NCI-H1092 (cell line): ENCODE measurements at regions not wholly inside any gene's neighbourhood (a gene's known extent, or its start where the extent isn't known, plus 50 kb on each side); places are given as distances from the start of the nearest gene placed in this dataset.
"Not testable (repeated sequence)": the region's sequence is repeated elsewhere in the genome, so short reads cannot be mapped to it uniquely, and the experiment has no call there.

Experiments used
- DNase-seq: peaks from one replicate; lab custom pipeline; 2025; lab: John Stamatoyannopoulos, UW

DNA sequence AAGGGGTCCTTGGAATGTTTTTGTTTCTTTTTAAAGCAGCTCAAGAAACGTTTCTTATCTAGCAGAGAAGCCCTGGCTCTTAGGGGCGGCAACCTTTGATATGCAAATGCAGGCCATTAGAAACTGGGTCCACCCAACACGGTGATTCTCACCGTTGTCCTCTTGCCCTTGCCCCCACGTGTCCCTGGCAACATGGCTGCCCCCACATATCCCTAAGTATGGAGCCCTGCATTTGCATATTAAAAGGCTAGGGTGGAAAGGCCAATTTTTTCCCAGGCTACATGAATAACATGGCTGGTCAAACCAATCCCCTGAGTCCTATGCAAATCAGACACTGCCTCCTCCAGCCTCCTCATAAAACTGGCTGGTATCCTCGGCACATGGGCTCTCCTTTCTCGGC lies 230.1 kb upstream of the SPOPL start:
- DNase-seq = no peak

DNA sequence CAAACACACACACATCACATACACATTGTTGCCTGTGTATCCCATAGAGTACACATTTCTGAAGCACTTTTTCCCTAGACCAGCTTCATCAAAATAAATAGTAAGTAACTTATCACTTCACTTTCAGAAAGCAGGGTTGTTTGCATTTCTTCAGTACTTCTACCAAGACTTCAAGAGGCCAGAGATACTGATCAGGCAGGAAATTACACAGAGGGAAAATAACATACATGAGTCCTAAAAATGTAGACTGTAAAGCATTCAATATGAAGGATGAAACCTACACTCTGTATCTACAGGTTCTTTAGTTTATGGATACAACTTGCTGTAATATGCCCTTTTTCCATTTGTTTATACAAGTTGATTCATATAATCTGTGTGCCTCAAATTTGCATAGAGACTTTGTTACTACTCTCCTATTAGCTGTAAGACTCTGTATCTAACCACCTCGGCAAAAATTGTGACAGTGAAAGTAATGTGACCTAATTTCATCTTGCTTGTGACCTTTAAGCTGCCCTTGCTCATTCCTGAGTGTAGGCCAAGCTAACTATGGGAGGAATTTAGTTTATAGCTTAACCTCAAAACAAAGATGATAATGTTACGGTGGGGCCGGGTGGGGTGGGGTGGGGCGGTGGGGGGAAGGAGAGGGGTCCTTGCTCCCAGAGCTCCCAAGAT lies 228.9 kb upstream of the SPOPL start:
- no peak for DNase-seq

DNA sequence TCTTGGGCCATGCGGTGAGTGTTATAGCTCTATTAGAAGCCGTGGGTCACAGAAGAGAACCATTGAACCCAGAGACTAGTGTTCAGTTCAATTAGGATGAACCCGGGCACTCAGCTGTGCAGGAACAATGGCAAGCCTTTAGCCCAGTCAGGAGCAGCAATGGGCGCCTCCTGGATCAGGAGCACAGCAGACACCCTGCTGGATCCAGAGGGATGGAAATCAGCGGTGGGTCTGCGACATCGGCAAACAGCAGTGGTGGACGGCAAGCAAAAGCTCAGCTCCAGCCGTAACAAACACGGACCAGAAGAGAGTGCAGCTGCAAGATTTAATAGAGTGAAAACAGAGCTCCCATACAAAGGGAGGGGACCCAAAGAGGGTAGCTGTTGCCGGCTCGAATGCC lies 228.3 kb upstream of the SPOPL start:
- DNase-seq = not testable (repeated sequence)

DNA sequence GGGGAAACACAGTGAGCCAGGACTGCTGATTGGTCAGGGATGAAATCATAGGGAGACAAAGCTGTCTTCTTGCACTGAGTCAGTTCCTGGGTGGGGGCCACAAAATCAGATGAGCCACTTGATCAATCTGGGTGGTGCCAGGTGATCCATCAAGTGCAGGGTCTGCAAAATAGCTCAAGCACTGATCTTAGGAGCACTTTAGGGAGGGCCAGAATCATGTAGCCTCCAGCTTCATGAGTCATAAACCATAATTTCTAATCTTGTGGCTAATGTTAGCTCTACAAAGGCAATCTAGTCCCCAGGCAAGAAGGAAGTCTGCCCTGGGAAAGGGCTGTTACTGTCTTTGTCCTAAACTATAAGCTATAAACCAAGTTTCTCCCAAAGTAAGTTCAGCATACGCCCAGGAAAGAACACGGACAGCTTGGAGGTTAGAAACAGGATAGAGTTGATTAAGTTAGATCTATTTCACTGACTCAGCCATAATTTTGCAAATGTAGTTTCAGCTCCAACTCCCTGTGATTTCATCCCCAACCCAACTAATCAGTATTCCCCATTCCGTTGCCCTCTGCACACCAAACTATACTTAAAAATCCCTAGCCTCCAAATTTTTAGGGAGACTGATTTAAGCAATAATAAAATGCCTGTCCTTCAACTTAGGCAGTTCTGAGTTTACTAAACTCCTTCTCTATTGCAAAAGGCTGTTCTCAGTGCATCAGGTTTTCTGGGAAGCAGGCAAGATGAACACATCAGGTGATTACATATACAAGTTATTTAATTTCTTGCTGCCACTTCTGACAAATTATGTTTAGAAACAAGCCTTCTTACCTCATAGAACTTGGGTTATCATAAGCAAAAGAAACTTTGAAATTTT lies 226.9 kb upstream of the SPOPL start:
- DNase-seq = no peak

DNA sequence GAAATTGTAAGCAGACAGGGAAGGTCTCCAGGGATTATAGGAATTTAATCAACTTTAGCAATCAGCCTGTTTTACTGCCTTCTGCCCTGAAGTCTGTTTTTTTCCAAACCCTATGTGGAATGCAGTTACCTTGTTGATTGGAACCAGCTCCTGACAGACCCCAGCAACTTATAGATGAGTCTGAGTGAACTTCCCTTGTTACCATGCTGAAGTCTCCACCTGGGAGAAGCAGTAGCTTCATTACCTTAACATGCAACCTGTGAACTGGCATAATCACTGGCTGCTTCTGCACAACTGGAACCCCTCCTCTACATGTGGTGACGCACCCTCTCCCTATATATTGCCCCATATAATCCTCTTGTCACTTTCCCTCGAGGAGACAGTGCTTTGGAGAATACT lies 226.3 kb upstream of the SPOPL start:
- no peak for DNase-seq

DNA sequence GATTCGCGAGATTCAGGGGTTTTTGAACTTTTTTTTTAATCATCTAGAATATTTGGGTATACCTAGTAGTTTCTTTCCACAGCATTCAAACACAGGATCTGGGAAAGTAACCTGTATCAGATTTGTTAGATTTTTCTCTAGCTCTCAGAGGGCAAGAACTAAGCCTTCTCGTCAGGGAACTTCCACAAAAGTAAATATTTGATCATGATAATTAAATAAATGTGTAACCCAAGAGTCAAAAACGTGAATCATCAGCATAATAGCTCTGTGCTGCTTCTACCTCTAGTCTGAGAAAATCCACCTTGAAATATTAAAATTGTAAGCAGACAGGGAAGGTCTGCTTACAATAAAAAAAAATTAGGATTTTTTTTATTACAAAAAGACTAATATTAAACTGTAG lies 225.7 kb upstream of the SPOPL start:
- no peak for DNase-seq

DNA sequence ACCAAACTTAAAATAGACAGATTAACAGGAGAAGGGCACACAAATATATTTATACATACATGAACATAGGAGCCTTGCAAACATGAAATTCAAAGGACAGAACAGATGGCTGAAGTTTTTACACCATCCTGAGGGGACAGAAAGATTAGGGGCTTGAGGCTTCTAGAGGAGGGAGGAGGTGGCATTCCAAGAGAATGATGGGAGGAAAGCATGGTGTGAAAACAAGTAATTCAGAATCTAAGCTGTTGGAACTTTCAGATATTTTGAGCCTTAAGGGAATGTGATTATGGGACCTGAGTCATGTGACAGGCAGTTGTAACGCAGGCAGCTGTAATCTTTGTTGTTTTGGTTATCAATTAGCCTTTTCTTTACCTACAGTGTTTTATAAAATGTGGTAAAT lies 225.2 kb upstream of the SPOPL start:
- no peak for DNase-seq

DNA sequence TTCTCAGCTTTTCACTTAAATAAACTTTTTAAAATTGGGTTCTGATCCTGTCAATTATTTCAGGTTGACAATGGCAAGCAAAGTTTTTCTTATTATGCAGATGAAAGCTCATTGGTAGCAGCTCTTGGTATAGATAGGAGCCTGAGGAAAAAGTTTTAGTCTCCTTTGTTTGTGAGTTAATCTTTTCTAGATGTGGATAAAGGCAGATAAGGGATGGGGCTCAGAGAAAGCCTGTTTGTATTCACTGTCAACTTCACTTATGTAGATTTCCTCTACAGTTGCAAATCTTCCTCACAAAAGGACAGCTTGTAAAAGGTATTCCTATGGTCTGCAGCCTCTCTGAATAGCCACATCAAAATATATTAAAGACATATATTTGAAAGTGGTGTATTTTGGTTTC lies 224.5 kb upstream of the SPOPL start:
- DNase-seq = no peak

DNA sequence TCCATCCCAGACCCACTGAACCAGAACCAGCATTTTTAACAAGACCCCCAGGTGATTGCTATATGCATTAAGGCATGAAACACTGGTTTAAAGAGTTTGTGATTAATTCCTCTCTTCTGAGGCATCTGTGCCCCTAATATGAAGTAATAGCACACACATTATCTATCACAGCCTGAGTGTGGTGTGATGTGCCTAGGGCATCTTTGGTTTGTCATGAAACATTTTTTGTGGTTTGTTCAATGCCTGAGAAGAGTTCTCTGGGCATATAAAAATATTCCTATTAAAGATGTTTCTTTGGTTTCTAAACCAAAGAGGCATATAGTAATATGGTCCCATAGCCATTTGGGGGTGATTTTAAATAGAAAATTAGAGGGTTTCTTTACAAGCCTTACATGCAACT lies 221.7 kb upstream of the SPOPL start:
- DNase-seq = no peak

DNA sequence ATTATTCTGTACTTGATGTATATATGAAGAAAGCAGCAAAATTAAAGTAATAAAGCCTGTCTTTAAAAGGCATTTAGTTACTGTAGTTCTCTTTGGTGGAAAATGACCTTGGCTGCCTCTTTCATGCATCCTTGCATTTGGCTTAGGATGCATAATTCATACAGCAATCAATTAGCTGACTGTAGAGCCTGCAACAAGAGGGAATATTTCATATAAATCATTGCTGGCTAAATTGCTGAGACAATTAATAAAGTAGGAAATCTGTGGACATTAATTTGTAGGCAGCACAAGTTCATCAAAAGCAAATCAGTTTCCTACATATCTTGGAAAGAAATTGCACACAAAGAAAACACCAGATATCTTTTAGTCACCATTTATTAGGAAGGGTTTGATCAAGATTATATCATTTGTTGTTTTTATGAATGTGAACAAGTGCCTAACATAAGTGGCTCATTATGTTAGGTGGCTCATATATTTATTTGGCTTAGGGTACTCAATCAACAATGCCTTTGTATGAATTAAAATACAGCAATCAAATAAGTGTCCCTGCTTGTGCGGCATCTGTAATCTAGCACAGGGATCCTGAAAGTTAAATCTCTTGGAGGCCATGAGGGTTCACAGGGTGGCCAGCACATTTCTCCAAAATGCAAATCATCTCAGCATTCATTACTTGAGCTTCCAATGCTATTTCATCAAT lies 220.4 kb upstream of the SPOPL start:
- DNase-seq = no peak

DNA sequence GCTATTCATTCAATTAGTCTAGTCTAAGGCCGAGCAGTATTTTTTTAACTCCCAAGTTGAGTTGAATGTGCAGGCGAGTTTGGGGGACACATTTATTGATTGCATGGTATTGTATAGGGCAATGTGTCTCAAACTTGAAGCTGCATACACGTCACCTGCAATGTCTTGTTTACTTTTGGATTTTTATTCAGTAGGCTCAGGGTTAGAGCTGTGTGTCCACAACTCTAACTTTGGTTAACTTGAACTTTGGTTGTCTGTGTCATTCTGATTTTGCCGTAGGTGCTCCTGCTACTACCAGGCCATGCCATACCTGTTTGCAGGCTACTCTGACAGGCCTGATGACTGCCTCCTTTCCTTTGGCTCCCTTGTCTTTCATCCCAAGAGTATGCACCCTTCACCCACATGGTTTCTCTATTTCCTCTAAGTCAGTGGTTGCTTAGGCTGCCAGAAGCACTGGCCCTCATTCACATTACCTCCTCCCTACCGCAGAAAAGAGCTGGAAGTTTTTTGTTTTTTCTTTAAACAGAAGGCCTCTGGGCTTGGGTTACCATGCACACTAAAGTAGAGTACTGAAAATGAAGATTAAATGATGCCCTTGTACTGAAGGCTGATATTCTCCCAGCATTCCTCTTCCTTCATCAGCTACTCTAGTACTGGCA lies 219.4 kb upstream of the SPOPL start:
- DNase-seq = no peak

DNA sequence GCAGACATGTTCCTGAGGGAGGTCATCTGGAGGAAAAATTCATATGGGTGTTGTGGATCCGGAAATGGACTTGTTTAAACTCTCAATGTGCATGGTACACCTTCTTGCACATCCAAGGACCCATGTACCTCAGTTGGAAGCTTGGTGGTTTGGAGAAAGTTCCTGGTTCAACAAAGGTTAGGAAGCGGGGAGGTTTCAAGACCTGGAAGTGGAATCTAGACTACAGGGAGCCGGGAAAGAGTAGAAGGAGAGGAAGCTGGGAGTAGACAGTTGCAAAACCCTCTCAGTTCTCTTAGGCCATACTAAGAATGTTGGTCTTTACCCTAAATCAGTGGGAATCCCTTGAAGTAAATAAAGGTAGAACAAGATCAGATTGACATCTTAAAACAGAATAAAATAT lies 209.8 kb upstream of the SPOPL start:
- no peak for DNase-seq

DNA sequence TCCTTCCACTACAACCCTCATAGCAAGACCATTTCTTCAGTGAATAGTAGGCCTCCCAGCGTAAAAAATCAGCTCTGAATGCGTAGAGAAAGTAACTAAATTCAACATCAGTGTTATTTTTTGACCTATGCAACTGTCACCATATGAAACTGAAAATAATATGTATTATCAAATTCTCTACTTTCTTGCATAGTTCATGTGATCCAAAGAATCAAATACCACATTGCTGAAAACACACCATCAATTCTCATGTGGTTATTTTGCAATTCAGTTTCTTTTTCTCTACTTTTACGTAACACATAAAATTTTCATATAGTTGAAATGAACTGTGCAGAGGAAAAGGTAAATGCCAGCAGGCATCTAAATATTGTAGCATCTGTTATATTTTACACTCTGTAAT lies 208.5 kb upstream of the SPOPL start:
- no peak for DNase-seq

DNA sequence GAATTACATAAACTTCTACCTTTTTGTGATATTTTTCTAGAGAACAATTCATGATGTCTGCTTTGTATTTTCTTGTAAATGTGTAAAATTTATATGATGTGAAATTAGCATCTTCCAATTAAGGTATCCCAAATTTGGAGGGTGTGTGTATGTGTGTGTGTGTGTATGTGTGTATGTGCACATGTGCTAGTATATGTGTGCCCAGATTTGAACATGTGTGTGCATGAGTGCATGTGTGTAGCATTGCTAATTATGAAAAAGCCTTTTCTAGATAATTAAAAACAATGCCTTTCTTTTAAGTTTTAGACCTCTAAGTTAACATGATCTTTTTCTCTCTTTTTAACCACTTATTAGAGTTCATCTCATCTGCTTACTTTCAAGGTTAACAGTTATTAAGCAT lies 208.0 kb upstream of the SPOPL start:
- DNase-seq = no peak

DNA sequence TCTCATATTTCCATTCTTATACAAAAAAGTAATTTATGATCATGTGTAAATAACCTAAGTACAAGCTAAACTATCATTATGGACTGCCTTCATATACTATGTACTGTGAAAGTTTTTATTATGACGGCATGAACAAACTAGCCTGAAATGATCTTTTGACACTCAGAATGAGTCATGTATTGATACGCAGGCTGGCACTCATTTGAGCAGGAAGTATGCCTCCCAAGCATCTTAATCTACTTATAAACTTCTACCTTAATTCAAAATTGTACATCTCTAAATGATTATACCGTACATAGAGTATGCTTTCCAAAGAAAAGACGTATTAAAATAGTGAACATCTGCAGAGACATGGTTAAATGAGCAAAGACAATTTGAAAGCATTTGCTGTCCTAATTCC lies 207.1 kb upstream of the SPOPL start:
- no peak for DNase-seq

DNA sequence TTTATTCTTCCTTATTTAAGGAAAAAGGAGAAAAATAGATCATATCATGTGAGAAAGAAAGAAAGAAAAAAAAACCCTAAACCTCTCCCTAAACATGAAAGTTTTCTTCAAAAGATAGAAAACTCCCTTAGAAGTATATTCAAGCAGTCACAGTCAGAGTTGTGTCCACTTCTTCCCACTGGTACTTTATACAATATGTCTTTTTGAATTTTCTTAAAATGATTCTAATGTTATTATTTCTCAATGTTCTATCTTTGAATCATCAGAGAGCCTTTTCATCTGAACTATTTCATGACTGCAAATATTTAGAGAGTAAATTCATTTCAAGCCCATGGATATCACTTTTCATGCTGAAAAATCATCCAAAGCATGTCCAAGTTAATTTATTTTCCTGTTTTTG lies 205.2 kb upstream of the SPOPL start:
- no peak for DNase-seq

DNA sequence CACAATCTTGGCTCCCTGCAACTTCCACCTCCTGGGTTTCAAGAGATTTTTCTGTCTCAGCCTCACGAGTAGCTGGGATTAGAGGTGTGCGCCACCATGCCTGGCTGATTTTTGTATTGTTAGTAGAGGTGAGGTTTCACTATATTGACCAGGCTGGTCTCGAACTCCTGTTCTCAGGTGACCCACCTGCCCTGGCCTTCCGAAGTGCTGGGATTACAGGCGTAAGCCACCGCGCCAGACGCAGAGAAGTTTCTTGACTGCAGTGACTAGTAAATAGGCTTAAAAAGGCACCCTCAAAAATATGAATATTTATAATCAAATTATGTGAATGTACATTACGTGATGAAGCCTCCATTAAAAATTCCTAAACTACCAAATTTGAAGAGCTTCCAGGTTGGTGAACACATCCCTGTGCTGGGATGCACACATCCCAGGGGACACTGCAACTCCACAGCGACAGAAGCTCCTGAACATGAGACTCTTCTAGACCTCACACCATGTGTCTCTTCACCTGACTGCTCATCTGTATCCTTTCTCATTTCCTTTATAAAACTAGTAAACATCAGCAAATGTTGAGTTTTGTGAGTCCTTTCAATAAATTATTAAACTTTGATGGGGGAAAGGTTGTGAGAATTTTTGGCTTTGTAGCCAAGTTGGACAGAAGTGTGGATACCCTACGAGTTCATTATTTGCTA lies 203.3 kb upstream of the SPOPL start:
- DNase-seq = no peak

DNA sequence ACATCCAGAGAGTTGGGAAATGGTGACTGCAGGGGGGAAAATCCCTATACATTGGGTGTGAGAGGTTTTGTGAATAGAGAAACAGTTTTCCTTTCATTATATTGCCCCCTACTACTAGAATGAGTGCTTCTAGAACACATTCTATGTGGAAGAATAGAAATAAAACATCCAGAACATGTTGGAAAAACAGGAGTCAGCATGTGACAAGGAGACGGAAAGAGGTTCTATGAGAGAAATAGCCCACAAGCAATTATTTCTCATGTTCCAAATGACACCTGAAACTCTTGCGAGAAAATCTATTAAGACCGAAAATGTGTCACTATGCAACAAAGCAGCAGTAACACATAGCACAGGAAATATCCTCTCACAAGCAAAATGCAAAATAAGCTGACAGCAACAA lies 202.7 kb upstream of the SPOPL start:
- DNase-seq = no peak

DNA sequence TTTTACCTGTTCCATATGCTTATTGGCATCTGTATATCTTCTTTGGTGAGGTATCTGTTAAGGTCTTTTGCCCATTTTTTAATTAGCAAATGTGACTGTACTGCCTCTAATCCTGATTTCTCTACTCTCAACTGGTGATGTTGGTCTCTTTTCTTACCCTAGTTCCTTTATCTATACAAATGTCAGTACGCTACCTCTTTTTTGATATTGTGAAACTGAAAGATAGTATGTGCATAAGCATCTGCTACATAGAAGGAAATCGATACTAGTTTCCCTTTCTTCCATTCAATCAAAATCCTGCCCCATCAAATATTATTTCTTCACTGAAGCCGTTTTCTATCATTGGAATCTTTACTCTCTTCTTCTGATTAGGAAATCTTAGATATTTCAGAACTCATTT lies 194.9 kb upstream of the SPOPL start:
- no peak for DNase-seq

DNA sequence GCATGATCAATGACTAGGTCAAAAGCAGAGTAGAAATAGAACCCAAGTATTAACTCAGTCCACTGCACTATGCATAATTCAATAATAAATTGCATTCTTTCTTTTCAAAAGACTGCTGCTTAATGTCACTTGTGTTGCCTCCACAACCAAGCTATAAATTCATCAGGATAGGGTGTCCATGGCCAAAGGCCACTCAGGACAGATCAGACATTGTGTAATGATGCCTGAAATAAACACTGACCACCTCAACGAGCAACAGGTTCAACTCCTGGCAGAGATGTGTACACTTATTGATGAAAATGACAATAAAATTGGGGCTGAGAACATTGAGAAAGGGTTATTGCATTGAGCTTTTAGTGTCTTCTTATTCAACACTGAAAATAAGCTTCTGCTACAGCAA lies 194.5 kb upstream of the SPOPL start:
- no peak for DNase-seq

DNA sequence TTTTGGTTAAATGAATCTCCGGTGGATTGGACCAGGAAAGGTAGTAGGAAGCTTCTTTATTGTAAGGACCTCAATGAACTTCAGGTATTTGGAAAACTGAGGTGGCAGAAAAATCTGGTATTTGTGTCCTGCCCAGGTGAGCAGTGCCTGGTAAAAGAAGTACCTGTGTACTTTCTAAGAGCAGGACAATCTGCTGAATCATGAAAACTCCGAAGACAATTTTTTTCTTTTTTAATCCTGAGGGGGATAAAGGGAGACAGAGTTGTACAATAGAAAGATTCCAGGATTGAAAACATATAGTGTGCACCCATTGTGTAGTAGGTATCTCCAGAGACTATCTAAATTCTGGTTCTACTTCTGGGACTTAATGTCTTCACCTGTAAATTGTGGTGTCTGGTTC lies 191.8 kb upstream of the SPOPL start:
- no peak for DNase-seq

DNA sequence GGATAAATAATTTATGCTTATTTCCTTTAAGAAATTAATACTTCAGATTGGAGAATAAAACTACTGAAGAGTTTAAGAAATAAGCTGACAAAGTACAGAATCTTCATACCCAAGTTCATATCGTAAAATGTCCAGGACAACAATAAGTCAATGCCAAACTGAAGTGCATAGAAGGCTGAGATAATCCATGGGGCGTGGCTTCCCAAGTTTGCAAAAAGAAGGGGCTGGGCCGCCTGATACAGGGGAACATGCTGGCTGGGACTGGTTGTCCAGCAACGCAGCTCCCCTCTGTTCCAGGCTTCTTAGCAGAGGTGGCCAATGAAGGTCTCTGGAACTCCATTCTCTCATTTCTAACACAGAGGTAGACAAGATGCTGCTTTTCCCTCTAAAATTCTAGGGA lies 189.5 kb upstream of the SPOPL start:
- DNase-seq = no peak
